SU-DHL-6 (cell line): ENCODE measurements at regions not wholly inside any gene's neighbourhood (a gene's known extent, or its start where the extent isn't known, plus 50 kb on each side); places are given as distances from the start of the nearest gene placed in this dataset.

Source experiments
- H2AFZ ChIP-seq: fragments of 200-600 bp; sonication (generic); 2 replicates; pipeline ENCODE4 v1.6.1; 2014; ENCODE audit warnings: low read depth, mild to moderate bottlenecking, moderate library complexity, mixed read lengths, antibody characterized with exemption, low read length; ENCODE audit not compliant: severe bottlenecking
- H3F3A ChIP-seq: fragments of 200-600 bp; shearing (Covaris generic); 2 replicates; pipeline ENCODE4 v1.6.0; 2016; ENCODE audit warnings: antibody characterized with exemption, mild to moderate bottlenecking; ENCODE audit not compliant: insufficient read depth
- H3K27ac ChIP-seq: fragments of 200-600 bp; sonication (generic); 2 replicates; pipeline ENCODE4 v1.5.1; 2016; ENCODE audit warnings: low read depth, mild to moderate bottlenecking, low read length, moderate library complexity, mixed read lengths
- H3K27me3 ChIP-seq: fragments of 200-600 bp; sonication (generic), shearing (Covaris generic); 2 replicates; pipeline ENCODE4 v1.6.0; 2014; ENCODE audit warnings: mild to moderate bottlenecking, low read length
- H3K36me3 ChIP-seq: fragments of 200-600 bp; sonication (generic); 2 replicates; pipeline ENCODE4 v1.6.1; 2014; ENCODE audit warnings: mild to moderate bottlenecking, low read length, mixed read lengths
- H3K4me2 ChIP-seq: fragments of 300-600, 200-600 bp; shearing (Covaris generic), sonication (generic); 2 replicates; pipeline ENCODE4 v1.6.0; 2014; ENCODE audit warnings: low read length, low read depth, mild to moderate bottlenecking; ENCODE audit not compliant: poor library complexity, severe bottlenecking
- H3K4me3 ChIP-seq: fragments of 200-600 bp; sonication (generic); 2 replicates; pipeline ENCODE4 v1.5.1; 2014; ENCODE audit warnings: antibody characterized with exemption, low read length, mild to moderate bottlenecking, mixed read lengths; ENCODE audit not compliant: insufficient read depth, poor library complexity, severe bottlenecking
- H3K79me2 ChIP-seq: fragments of 200-600 bp; sonication (generic); 2 replicates; pipeline ENCODE4 v1.6.1; 2014; ENCODE audit warnings: mild to moderate bottlenecking, low read length, moderate library complexity; ENCODE audit not compliant: insufficient read depth
- H3K9ac ChIP-seq: fragments of 200-600 bp; sonication (generic); 2 replicates; pipeline ENCODE4 v1.7.0; 2014; ENCODE audit warnings: mild to moderate bottlenecking, low read length
- H3K9me2 ChIP-seq: fragments of 200-600 bp; sonication (generic); replicated peaks from 2 replicates; pipeline ENCODE4 v1.6.1; 2014; ENCODE audit warnings: low read length; ENCODE audit not compliant: insufficient read depth
- H3K9me3 ChIP-seq: fragments of 200-600 bp; sonication (generic); 2 replicates; pipeline ENCODE4 v1.6.1; 2014; ENCODE audit warnings: low read length, mixed read lengths; ENCODE audit not compliant: insufficient read depth
- H4K20me1 ChIP-seq: fragments of 200-600 bp; sonication (generic); 2 replicates; pipeline ENCODE4 v1.6.1; 2014; ENCODE audit warnings: low read depth, mild to moderate bottlenecking, antibody characterized with exemption, low read length, moderate library complexity, mixed read lengths
- EZH2phosphoT487 ChIP-seq: fragments of 200-600 bp; sonication (generic), shearing (Covaris generic); conservative IDR thresholded peaks from 2 replicates; pipeline ENCODE4 v1.6.1; 2018; ENCODE audit warnings: mild to moderate bottlenecking, antibody characterized with exemption, low read length, moderate library complexity, mixed read lengths
- TF ChIP-seq, protein P1 (sequence below): fragments of 200-600 bp; sonication (generic); IDR thresholded peaks from one replicate; pipeline ENCODE4 v1.5.1; 2017; ENCODE audit warnings: antibody characterized with exemption, mild to moderate bottlenecking, low read length, moderate library complexity; ENCODE audit not compliant: insufficient read depth, poor library complexity, severe bottlenecking

- 0 out of 2 replicates have a peak, but pooled peaks cover 3% of the 10 kb centered on the region for H3F3A ChIP-seq
- TF ChIP-seq, protein P1, sequence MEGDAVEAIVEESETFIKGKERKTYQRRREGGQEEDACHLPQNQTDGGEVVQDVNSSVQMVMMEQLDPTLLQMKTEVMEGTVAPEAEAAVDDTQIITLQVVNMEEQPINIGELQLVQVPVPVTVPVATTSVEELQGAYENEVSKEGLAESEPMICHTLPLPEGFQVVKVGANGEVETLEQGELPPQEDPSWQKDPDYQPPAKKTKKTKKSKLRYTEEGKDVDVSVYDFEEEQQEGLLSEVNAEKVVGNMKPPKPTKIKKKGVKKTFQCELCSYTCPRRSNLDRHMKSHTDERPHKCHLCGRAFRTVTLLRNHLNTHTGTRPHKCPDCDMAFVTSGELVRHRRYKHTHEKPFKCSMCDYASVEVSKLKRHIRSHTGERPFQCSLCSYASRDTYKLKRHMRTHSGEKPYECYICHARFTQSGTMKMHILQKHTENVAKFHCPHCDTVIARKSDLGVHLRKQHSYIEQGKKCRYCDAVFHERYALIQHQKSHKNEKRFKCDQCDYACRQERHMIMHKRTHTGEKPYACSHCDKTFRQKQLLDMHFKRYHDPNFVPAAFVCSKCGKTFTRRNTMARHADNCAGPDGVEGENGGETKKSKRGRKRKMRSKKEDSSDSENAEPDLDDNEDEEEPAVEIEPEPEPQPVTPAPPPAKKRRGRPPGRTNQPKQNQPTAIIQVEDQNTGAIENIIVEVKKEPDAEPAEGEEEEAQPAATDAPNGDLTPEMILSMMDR = no peak
- no peak for TF ChIP-seq EZH2phosphoT487
- no peak overlapping the region for H3K9ac ChIP-seq
- no peaks in the 10 kb centered on the region for H3K9me3 ChIP-seq
- H3K4me2 ChIP-seq = no peak overlapping the region
- H3K27me3 ChIP-seq = no peaks in the 10 kb centered on the region
- H3K9me2 ChIP-seq = no peaks in the 10 kb centered on the region
- H3K4me3 ChIP-seq = no peak overlapping the region
- no peaks in the 10 kb centered on the region for H3K79me2 ChIP-seq
- H4K20me1 ChIP-seq = no peaks in the 10 kb centered on the region
- no peak overlapping the region for H2AFZ ChIP-seq
- H3K36me3 ChIP-seq = no peaks in the 10 kb centered on the region
- H3K27ac ChIP-seq = no peak overlapping the region
Observed at GRCh38 chr6:903761-904160, 210.8 kb upstream of the EXOC2 start.

DNA sequence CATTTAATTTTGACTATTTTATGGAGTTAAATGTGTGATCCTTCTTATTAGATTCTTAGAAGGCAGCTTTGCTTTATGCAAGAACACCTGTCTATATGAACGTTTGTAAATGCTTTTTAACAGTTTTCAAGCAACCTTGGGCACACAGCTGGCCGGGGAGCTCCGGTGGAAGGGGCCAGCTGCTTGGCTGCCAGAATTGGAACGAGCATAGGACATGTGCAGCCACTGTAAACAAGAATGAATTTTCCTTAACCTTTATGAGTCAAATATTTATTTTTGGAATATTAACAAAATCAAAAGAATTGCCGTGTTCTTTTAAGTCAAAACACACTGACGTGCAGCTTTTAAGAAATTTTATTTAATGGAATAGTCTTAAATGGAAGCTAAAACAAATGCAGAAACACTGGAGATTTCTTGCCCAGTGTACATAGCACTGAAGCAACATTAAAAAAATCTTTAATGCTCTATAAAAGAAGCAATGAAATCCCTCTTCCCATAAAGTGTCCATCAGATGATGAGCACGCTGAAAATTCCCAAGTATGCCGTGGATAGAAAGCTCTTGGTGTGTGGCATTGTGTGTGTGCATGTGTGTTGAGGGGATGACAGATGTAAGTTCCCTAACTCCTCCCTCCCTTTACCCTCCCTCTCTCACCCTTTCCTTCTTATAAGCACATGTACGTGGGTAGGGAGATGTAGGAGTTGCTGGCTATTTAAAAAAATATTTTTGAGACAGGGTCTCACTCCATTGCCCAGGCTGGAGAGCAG, 208.9 kb upstream of the EXOC2 start:
- Histone ChIP-seq H3F3A (0 out of 2 replicates have a peak, but pooled peaks cover 3% of the 10 kb centered on the region), H3K4me3 (no peak overlapping the region), H3K36me3 (no peaks in the 10 kb centered on the region), H3K9me2 (no peaks in the 10 kb centered on the region), H3K79me2 (no peaks in the 10 kb centered on the region), H2AFZ (no peak overlapping the region), H3K9me3 (no peaks in the 10 kb centered on the region), H3K9ac (no peak overlapping the region), H3K4me2 (no peak overlapping the region), H3K27me3 (no peaks in the 10 kb centered on the region), H4K20me1 (no peaks in the 10 kb centered on the region), H3K27ac (no peak overlapping the region)
- TF ChIP-seq, protein P1 = no peak
- no peak for TF ChIP-seq EZH2phosphoT487

GRCh38 chr6:900716-901605, 208.0 kb upstream of the EXOC2 start:
- no peaks in the 10 kb centered on the region for H3K79me2 ChIP-seq
- no peaks in the 10 kb centered on the region for H3K9me3 ChIP-seq
- H3K27me3 ChIP-seq = no peaks in the 10 kb centered on the region
- H3K36me3 ChIP-seq = no peaks in the 10 kb centered on the region
- H3F3A ChIP-seq = 0 out of 2 replicates have a peak, but pooled peaks cover 3% of the 10 kb centered on the region
- TF ChIP-seq, protein P1 = no peak
- TF ChIP-seq EZH2phosphoT487 = no peak
- no peak overlapping the region for H3K9ac ChIP-seq
- no peaks in the 10 kb centered on the region for H4K20me1 ChIP-seq
- no peak overlapping the region for H3K27ac ChIP-seq
- no peak overlapping the region for H2AFZ ChIP-seq
- no peak overlapping the region for H3K4me2 ChIP-seq
- no peak overlapping the region for H3K4me3 ChIP-seq
- H3K9me2 ChIP-seq = no peaks in the 10 kb centered on the region
